ENCODE measurements at regions not wholly inside any gene's neighbourhood (a gene's known extent, or its start where the extent isn't known, plus 50 kb on each side); places are given as distances from the start of the nearest gene placed in this dataset.

- TF ChIP-seq SP1 (IDR thresholded peaks at IDR 0.05) (no peak), HDGF (IDR thresholded peaks at IDR 0.05; ENCODE audit: borderline replicate concordance) (no peak), FOXA1 (IDR thresholded peaks at IDR 0.05) (no peak), ZNF384 (IDR thresholded peaks at IDR 0.05) (no peak), FOXM1 (IDR thresholded peaks at IDR 0.05; ENCODE audit: borderline replicate concordance) (no peak), NFRKB (IDR thresholded peaks at IDR 0.05) (no peak)
Observed at GRCh38 chr10:54985732-54986131, 184.7 kb upstream of the PCDH15 start.
